ENCODE measurements at regions not wholly inside any gene's neighbourhood (a gene's known extent, or its start where the extent isn't known, plus 50 kb on each side); places are given as distances from the start of the nearest gene placed in this dataset.

- H3K4me3 ChIP-seq: no peak overlapping the region
- no peaks in the 10 kb centered on the region for H3K27me3 ChIP-seq
- WGBS, 2 donors: 37% methylated on average over 2 of the region's 2 CpGs; no CpG with 5 or more reads in 1 of the 2 donors
- no peak for TF ChIP-seq CTCF (IDR thresholded peaks at IDR 0.05)
- ATAC-seq (no peak), DNase-seq (no peak), FAIRE-seq (no peak)
- intact Hi-C loops (cut with DNase I): no loop called here
- H3K9me3 ChIP-seq: no peaks in the 10 kb centered on the region
- no peaks in the 10 kb centered on the region for H3K36me3 ChIP-seq
- no peaks in the 10 kb centered on the region for H3K4me1 ChIP-seq
- no peak overlapping the region for H3K27ac ChIP-seq
These were observed 379.2 kb downstream of the KDM5D start for GRCh38 chrY:19365321-19365720.

GRCh38 chrY:19357249-19357648, 387.3 kb downstream of the KDM5D start:
- DNase-seq: no peak
- intact Hi-C loops (cut with DNase I): no loop called here
- no peaks in the 10 kb centered on the region for H3K4me1 ChIP-seq
- no peaks in the 10 kb centered on the region for H3K27me3 ChIP-seq
- no peak for FAIRE-seq
- no peaks in the 10 kb centered on the region for H3K36me3 ChIP-seq
- 48% methylated on average over 1 of the region's 1 CpG; no CpG with 5 or more reads in 1 of the 2 donors for WGBS, 2 donors
- no peak overlapping the region for H3K4me3 ChIP-seq
- H3K9me3 ChIP-seq: no peaks in the 10 kb centered on the region
- no peak for ATAC-seq
- no peak for TF ChIP-seq CTCF (IDR thresholded peaks at IDR 0.05)
- H3K27ac ChIP-seq: no peak overlapping the region

- no peaks in the 10 kb centered on the region for H3K27me3 ChIP-seq
- FAIRE-seq (no peak), ATAC-seq (no peak), DNase-seq (no peak)
- intact Hi-C loops (cut with DNase I): no loop called here
- no peaks in the 10 kb centered on the region for H3K9me3 ChIP-seq
- no peak for TF ChIP-seq CTCF (IDR thresholded peaks at IDR 0.05)
- no peak overlapping the region for H3K4me3 ChIP-seq
- no peak overlapping the region for H3K27ac ChIP-seq
- H3K4me1 ChIP-seq: no peaks in the 10 kb centered on the region
- H3K36me3 ChIP-seq: no peaks in the 10 kb centered on the region
These were observed 387.8 kb downstream of the KDM5D start for GRCh38 chrY:19356735-19357134.

GRCh38 chrY:19354857-19355173, 389.7 kb downstream of the KDM5D start:
- Histone ChIP-seq H3K36me3 (no peaks in the 10 kb centered on the region), H3K27ac (no peak overlapping the region), H3K4me3 (no peak overlapping the region), H3K9me3 (no peaks in the 10 kb centered on the region), H3K4me1 (no peaks in the 10 kb centered on the region), H3K27me3 (no peaks in the 10 kb centered on the region)
- FAIRE-seq (no peak), ATAC-seq (no peak), DNase-seq (no peak)
- intact Hi-C loops (cut with DNase I): no loop called here
- no peak for TF ChIP-seq CTCF (IDR thresholded peaks at IDR 0.05)
- WGBS, 2 donors: 72% methylated on average over 1 of the region's 1 CpG; no CpG with 5 or more reads in 1 of the 2 donors

GRCh38 chrY:19354061-19354856, 390.3 kb downstream of the KDM5D start:
- H3K4me3 ChIP-seq: no peak overlapping the region
- H3K27me3 ChIP-seq: no peaks in the 10 kb centered on the region
- ATAC-seq: no peak
- intact Hi-C loops (cut with DNase I): no loop called here
- no peak for FAIRE-seq
- H3K4me1 ChIP-seq: no peaks in the 10 kb centered on the region
- no peak for TF ChIP-seq CTCF (IDR thresholded peaks at IDR 0.05)
- DNase-seq: no peak
- H3K9me3 ChIP-seq: no peaks in the 10 kb centered on the region
- 63% methylated on average over 4 of the region's 4 CpGs; no CpG with 5 or more reads in 1 of the 2 donors for WGBS, 2 donors
- no peak overlapping the region for H3K27ac ChIP-seq
- H3K36me3 ChIP-seq: no peaks in the 10 kb centered on the region

Data from pancreas (tissue), 10 donors.